Effector CD4-positive, alpha-beta T cell (primary cell): ENCODE measurements at regions not wholly inside any gene's neighbourhood (a gene's known extent, or its start where the extent isn't known, plus 50 kb on each side); places are given as distances from the start of the nearest gene placed in this dataset.

ENCODE experiments used
- DNase-seq: peaks from one replicate; pipeline ENCODE4 v3.0.0-alpha.2; 2020

GRCh38 chr13:105272660-105273631 lies 1262.5 kb downstream of the EFNB2 start:
- DNase-seq, result no peak

GRCh38 chr13:105266615-105267014 lies 1268.8 kb downstream of the EFNB2 start:
- no peak for DNase-seq

DNA sequence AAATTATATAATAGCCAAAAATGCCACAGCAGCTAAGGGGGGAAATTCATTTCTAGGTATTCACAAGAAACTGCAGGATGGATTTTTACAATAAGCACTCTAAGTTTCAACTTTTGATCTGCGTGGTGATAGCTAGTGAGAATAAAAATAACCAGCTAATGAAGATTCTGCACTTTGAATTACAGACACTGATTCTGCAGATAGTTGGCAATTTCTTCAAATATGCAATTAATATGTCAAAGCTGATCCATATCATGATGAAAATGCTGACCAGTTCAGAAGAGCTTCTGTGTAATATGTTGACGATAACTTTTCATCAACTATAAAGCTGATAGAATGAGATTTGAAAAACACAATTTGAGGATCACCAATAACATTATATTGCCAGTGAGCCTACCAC lies 1272.9 kb downstream of the EFNB2 start:
- DNase-seq, result no peak

- no peak for DNase-seq
Observed at GRCh38 chr13:105259426-105259825, 1276.0 kb downstream of the EFNB2 start.

GRCh38 chr13:105255472-105255871 lies 1280.0 kb downstream of the EFNB2 start:
- no peak for DNase-seq

- no peak for DNase-seq
Observed at GRCh38 chr13:105251293-105251692, 1284.2 kb downstream of the EFNB2 start.

DNA sequence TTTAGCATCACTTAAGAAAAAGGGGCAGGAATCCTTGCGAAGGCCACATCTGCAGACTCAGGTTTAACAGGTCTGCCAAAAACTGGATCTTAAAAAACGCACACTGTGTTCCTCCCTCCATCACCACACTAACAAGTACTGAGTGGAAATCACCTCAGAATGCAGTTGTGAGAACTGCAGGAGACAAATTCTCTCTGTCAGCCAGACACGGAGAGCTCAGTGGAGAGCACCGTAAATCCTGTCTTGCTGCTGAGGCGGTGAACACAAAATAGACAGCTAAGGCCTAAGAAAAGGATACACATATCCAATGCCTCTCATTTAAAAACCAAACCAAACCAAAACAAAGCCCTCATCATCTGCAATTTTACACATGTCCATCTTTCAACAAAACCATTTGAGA lies 1287.6 kb downstream of the EFNB2 start:
- no peak for DNase-seq

DNA sequence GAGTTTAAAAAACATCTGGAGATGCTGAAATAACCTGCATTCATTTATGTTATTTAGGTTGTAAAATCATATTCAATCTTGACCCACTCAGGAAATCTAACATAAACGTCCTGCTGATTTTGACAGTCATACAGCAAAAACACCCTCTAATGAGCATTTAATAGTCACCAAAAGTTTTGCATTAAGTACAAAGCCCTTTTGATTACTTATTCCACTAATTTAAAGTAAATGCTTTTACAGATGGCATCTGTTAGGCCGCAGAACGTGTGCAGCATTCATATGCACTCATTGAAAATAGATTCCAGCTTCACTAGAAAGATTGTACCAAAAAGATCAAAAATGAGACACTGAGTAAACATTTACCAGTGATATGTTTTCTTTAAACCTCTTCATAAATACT lies 1295.1 kb downstream of the EFNB2 start:
- DNase-seq, result no peak

DNA sequence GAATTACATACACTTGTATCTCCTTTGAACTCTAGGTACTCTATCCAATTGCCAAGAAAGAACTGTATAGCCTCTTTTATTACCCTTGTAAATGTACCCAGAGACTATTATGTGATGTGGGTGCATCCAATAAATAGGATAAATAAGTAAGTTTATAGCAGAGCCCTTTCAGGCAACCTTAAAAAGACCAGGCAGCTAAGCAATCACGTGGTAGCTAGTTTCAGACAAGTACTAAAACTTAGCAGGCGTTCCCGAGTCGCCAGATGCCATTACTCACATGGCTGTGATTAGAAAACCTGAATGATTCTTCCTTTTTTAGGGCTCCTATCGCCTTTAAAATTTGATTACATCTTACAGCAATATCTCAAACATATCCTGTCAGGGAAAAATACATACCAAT lies 1303.0 kb downstream of the EFNB2 start:
- no peak for DNase-seq

GRCh38 chr13:105232006-105232405 lies 1303.5 kb downstream of the EFNB2 start:
- DNase-seq, result no peak

- DNase-seq, result no peak
Observed at GRCh38 chr13:105231579-105231978, 1303.9 kb downstream of the EFNB2 start.

GRCh38 chr13:105220881-105221280 lies 1314.6 kb downstream of the EFNB2 start:
- DNase-seq, result no peak

- DNase-seq, result no peak
Observed at GRCh38 chr13:105220063-105220462, 1315.4 kb downstream of the EFNB2 start.

DNA sequence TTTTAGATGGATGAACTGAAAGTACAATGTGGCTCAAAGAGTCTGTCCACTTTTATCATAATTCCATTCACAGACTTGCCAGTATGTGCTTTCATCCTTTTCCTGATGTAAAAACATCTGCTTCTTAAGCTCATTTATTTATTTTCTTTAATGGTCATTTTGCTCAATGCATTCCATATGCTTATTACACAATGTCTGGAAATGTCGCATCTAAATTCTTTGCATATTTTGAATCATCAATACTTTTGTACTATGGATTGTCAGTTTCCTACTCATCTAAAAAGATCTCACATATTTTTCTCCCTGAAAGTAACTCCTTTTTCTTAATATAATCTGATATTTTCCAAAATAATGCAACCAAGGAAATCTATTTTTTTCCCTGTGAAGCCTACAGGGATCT lies 1315.8 kb downstream of the EFNB2 start:
- no peak for DNase-seq

DNA sequence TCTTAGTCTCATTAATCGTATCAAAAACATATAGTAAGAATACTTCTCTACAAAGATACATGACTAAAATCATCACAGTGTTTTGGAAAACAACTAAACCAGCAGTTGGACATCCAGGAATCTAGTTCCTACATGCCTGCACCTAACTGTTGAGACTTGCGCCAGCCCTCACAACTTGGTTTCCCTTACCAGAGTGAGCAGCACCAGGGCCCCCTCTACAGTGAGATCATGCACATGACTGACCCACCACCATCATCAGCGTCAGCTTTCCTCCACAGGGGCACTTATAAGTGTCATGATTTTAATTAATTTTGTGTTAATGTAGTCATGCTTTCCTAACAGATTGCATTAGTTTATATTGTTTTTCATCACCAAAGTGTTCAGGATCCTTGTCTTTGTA lies 1322.0 kb downstream of the EFNB2 start:
- no peak for DNase-seq

GRCh38 chr13:105207572-105208293 lies 1327.7 kb downstream of the EFNB2 start:
- no peak for DNase-seq

DNA sequence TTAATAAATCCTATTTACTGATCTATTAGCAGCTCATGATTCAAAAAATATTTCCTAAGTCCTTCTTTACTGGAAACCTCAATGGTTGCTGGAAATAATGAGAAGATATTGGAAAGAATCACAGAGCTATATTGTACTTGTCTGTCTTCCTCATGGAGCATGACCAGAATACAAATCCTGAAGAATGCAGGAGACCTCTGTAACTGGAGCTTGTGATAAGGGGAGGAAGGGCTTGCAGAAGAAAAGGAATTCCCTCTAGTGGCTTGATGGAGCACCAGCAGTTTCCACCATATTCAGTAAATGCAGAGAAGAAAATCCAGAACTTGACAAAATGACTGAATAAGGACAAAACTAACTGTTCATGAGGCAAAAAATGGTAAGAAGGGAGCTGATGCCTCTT lies 1333.1 kb downstream of the EFNB2 start:
- no peak for DNase-seq

GRCh38 chr13:105201351-105201750 lies 1334.1 kb downstream of the EFNB2 start:
- no peak for DNase-seq

DNA sequence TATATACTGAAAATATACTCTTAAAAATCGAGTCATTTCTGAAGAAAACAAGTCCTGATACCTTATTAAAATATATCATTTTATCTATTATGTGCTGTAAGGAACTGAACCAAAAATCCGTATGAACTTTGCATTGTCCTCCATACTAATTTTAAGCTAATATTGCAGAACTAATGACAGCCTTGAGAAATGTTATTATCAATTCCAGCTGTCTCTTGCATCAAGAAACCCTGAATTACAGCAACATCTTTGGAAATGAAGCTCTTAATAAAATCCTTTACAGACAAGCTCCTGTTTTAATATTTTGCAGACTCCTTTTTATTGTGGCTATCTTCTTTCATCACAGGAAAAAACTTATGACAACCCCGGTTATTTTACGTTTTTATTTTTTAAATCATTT lies 1335.3 kb downstream of the EFNB2 start:
- no peak for DNase-seq

DNA sequence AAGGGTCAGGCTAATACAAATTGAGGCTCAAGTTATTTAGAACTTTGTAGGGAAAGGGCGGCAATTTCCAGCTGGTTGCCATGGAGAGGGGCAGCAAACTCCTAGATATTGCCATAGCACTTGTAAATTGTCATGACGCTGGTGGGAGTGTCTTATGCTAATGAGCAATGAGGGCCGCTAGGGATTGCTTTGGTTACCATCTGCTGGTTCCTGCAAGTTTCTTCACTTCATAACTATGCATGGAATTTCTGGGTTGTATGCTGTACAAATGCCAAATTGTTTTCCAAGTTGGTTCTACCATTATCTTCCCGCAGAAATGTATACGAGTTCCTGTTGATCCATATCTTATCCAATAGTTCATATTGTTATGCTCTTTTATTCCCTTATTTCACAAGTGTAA lies 1339.4 kb downstream of the EFNB2 start:
- DNase-seq, result no peak

DNA sequence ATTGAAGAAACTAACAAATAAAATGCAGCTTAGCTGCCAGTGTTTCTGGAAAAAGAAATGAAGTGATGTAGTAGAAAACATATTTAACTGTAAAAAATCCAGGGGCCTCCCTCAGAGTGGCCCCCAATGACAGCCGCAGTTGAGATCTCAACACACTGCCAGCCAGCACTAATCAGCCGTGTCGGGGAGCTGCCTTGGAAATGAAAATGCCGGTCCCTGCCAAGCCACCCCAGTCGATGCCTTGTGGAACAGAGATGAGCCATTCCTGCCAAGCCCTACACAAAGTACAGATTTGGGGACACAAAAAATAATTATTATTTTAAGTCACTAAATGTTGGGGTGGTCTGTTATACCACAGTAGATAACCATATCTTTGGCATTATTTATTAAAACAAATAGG lies 1342.4 kb downstream of the EFNB2 start:
- DNase-seq, result no peak

DNA sequence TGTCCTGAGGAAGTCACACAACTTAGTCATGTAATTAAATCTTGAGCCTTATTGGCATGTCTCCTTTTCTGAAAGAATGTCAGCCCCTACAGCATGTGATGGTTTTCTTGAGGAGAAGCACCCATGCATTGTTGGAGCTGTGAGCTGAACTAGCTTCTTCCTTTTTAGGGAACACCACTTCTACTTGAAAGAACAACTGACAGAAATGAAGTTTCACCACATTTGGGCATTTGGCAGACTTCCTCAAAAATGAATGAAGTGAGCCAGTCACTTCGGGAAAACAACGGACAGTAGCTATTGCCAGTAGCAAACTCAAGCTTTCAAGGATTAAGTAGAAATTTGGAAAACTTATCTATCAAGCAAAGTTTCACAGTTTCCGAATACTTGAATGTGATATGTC lies 1351.3 kb downstream of the EFNB2 start:
- no peak for DNase-seq

DNA sequence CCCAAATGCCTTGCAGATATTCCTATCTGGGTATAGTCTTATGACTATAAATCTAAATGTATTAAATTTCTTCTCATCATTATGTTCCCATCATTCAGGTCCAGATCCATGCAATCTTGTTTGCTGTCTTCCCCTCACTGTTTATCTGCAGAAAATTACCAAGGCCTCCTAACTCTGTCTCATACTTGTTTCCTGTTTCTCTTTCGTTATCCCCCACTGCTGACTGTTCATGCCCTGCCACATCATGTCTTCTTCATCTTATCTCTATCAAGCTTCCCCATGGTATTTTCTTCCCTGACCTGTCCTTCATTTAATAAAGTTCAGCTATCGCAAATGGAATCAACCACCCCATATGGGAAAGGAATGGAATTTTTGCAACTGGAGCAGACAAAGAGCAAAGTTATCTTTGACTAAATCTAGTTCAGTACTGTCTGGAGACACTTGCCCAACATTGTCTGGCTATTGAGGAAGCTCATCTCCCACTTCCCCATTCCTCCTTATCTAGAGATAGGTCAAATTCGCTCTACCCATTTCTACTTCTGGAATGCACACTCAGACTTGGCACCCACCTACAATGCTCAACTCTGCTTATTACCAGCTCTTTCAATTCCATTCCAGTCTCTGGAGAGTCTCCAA lies 1358.1 kb downstream of the EFNB2 start:
- DNase-seq, result no peak

- DNase-seq, result no peak
Observed at GRCh38 chr13:105170438-105170837, 1365.0 kb downstream of the EFNB2 start.
